CD14-positive monocyte (primary cell): ENCODE measurements at regions not wholly inside any gene's neighbourhood (a gene's known extent, or its start where the extent isn't known, plus 50 kb on each side); places are given as distances from the start of the nearest gene placed in this dataset.

Source experiments
- DNase-seq, 3 donors: peaks; one replicate each; pipeline ENCODE4 v3.0.0-alpha.2; 2011 to 2022
- H2AFZ ChIP-seq: 2 replicates; pipeline ENCODE4 v1.6.0; 2012; ENCODE audit warnings: mild to moderate bottlenecking, low read depth, low read length, inconsistent platforms; ENCODE audit not compliant: insufficient read depth, poor library complexity, severe bottlenecking
- H3K27ac ChIP-seq, 2 donors: 1 replicate in 1 of 2; 2 replicates in 1 of 2; pipeline ENCODE4 v1.5.1; 2012 to 2013; ENCODE audit warnings: low read length in 2 of 2, control low read depth in 1 of 2, inconsistent platforms in 1 of 2, low read depth in 1 of 2, mild to moderate bottlenecking in 1 of 2
- H3K27me3 ChIP-seq, 2 donors: one replicate each; pipeline versions ENCODE4 v1.6.0 to v1.6.1; 2011 to 2013; ENCODE audit warnings: low read length in 2 of 2; ENCODE audit not compliant: control insufficient read depth in 2 of 2, insufficient read depth in 2 of 2
- H3K36me3 ChIP-seq, 2 donors: replicated peaks in 1 of 2; 1 replicate in 1 of 2; 2 replicates in 1 of 2; pipeline versions ENCODE4 v1.5.1 to v1.6.1; 2012 to 2013; ENCODE audit warnings: low read length in 2 of 2, control low read depth in 1 of 2, inconsistent platforms in 1 of 2, mild to moderate bottlenecking in 1 of 2; ENCODE audit not compliant: insufficient read depth in 2 of 2, control insufficient read depth in 1 of 2
- H3K4me1 ChIP-seq, 2 donors: 1 replicate in 1 of 2; 2 replicates in 1 of 2; pipeline versions ENCODE4 v1.5.1 to v1.6.1; 2012 to 2013; ENCODE audit warnings: low read length in 2 of 2, control low read depth in 1 of 2, inconsistent platforms in 1 of 2, mild to moderate bottlenecking in 1 of 2, moderate library complexity in 1 of 2; ENCODE audit not compliant: insufficient read depth in 2 of 2, control insufficient read depth in 1 of 2
- H3K4me2 ChIP-seq: replicated peaks from 2 replicates; pipeline ENCODE3; 2012; ENCODE audit warnings: low read length, moderate library complexity, mild to moderate bottlenecking; ENCODE audit not compliant: poor library complexity, severe bottlenecking; ENCODE audit errors: extremely low read depth
- H3K4me3 ChIP-seq, 3 experiments: fragments of 200-600 bp in 1 of 3; sonication (generic) in 1 of 3; replicated peaks in 1 of 3; 1 replicate in 2 of 3; 2 replicates in 1 of 3; pipeline ENCODE4 v1.5.1; 2011 to 2013; ENCODE audit warnings: low read length in 3 of 3, mild to moderate bottlenecking in 3 of 3, control low read depth in 2 of 3, low read depth in 2 of 3, inconsistent platforms in 1 of 3, moderate library complexity in 1 of 3
- H3K79me2 ChIP-seq: 2 replicates; pipeline ENCODE4 v1.6.0; 2012; ENCODE audit warnings: mild to moderate bottlenecking, control low read depth, inconsistent platforms, low read length, moderate library complexity; ENCODE audit not compliant: insufficient read depth
- H3K9ac ChIP-seq: 2 replicates; pipeline ENCODE4 v1.6.0; 2017; ENCODE audit warnings: low read length, mild to moderate bottlenecking; ENCODE audit not compliant: insufficient read depth, poor library complexity, severe bottlenecking
- H3K9me3 ChIP-seq, 2 donors: replicated peaks in 1 of 2; 1 replicate in 1 of 2; 2 replicates in 1 of 2; pipeline versions ENCODE4 v1.5.1 to v1.6.1; 2012 to 2013; ENCODE audit warnings: low read length in 2 of 2, control low read depth in 1 of 2; ENCODE audit not compliant: control insufficient read depth in 1 of 2, insufficient read depth in 1 of 2
- H4K20me1 ChIP-seq: 2 replicates; pipeline ENCODE4 v1.6.0; 2012; ENCODE audit warnings: mild to moderate bottlenecking, low read length, control low read depth, moderate library complexity; ENCODE audit not compliant: insufficient read depth
- H3K27ac Mint-ChIP-seq, 7 donors: one replicate each; pipeline ENCODE4 v1.8.0; 2020; ENCODE audit warnings: mild to moderate bottlenecking in 7 of 7, mixed read lengths in 7 of 7, moderate library complexity in 6 of 7, inconsistent platforms in 2 of 7
- H3K27me3 Mint-ChIP-seq, 3 donors: one replicate each; pipeline ENCODE4 v1.8.0; 2021 to 2022; ENCODE audit warnings: low read depth in 3 of 3, mild to moderate bottlenecking in 3 of 3, mixed read lengths in 3 of 3, moderate library complexity in 3 of 3, inconsistent platforms in 1 of 3
- H3K36me3 Mint-ChIP-seq, 2 donors: one replicate each; pipeline ENCODE4 v1.8.0; 2020; ENCODE audit warnings: mixed read lengths in 2 of 2, inconsistent platforms in 1 of 2, mild to moderate bottlenecking in 1 of 2
- H3K4me1 Mint-ChIP-seq: one replicate; pipeline ENCODE4 v1.8.0; 2020; ENCODE audit warnings: mild to moderate bottlenecking, mixed read lengths
- H3K4me3 Mint-ChIP-seq, 2 donors: one replicate each; pipeline ENCODE4 v1.8.0; 2020; ENCODE audit warnings: mild to moderate bottlenecking in 2 of 2, mixed read lengths in 2 of 2, moderate library complexity in 1 of 2
- H3K9me3 Mint-ChIP-seq, 7 donors: one replicate each; pipeline ENCODE4 v1.8.0; 2020 to 2022; ENCODE audit warnings: mixed read lengths in 7 of 7, mild to moderate bottlenecking in 6 of 7, moderate library complexity in 6 of 7, inconsistent platforms in 2 of 7
- WGBS: methylation state at CpG from one replicate; pipeline ENCODE4 v1.1.5; 2013; ENCODE audit warnings: missing lambda C conversion rate; ENCODE audit not compliant: insufficient coverage; 5-methylcytosine and 5-hydroxymethylcytosine counted together
- intact Hi-C, 2 donors: fragments of 100-400 bp; cut with micrococcal nuclease; formaldehyde crosslinking; loops; one replicate each; pipeline versions ENCODE4 v1.15.0 to v1.15.1; 2023
- TF ChIP-seq, protein P1 (sequence below): fragments of 200-600 bp; IDR thresholded peaks from one replicate; pipeline ENCODE4 v1.8.0; 2022; ENCODE audit warnings: antibody characterized with exemption, mild to moderate bottlenecking

DNA sequence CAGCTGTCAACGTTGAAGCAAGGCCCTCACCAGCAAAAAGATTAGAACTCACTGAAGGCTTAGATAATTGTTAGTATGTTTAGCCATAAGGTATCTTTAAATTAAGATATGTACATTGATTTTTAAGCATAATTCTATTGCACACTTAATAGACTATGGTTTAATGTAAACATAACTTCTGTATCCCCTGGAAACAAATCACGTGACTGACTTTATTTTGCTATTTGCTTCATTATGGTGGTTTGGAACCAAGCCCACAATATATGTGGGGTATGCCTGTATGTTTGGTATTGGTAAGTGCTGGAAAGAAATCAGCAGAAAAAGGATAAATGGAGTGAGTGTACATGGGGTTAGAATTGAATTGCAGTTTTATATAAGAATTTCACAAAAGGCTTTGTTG, 111.9 kb downstream of the NMUR2 start:
- TF ChIP-seq, protein P1, sequence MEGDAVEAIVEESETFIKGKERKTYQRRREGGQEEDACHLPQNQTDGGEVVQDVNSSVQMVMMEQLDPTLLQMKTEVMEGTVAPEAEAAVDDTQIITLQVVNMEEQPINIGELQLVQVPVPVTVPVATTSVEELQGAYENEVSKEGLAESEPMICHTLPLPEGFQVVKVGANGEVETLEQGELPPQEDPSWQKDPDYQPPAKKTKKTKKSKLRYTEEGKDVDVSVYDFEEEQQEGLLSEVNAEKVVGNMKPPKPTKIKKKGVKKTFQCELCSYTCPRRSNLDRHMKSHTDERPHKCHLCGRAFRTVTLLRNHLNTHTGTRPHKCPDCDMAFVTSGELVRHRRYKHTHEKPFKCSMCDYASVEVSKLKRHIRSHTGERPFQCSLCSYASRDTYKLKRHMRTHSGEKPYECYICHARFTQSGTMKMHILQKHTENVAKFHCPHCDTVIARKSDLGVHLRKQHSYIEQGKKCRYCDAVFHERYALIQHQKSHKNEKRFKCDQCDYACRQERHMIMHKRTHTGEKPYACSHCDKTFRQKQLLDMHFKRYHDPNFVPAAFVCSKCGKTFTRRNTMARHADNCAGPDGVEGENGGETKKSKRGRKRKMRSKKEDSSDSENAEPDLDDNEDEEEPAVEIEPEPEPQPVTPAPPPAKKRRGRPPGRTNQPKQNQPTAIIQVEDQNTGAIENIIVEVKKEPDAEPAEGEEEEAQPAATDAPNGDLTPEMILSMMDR, result no peak
- Mint-ChIP-seq H3K27me3 (peaks cover 0 to 1% (median 0%) of the 10 kb centered on the region in 3 donors), H3K9me3 (peaks cover 0 to 6% (median 2%) of the 10 kb centered on the region in 7 donors), H3K4me1 (no peaks in the 10 kb centered on the region), H3K36me3 (no peaks in the 10 kb centered on the region), H3K27ac (no peak overlapping the region), H3K4me3 (no peak overlapping the region)
- no peaks in the 10 kb centered on the region for H3K27me3 ChIP-seq
- no peaks in the 10 kb centered on the region for H3K36me3 ChIP-seq
- WGBS, result no CpG with 5 or more reads among the region's 2 CpGs
- peaks cover 0 to 5% of the 10 kb centered on the region in 2 donors for H3K9me3 ChIP-seq
- H3K79me2 ChIP-seq, result no peaks in the 10 kb centered on the region
- no peak overlapping the region for H2AFZ ChIP-seq
- intact Hi-C loops, result no loop called here
- no peaks in the 10 kb centered on the region for H3K4me1 ChIP-seq
- H4K20me1 ChIP-seq, result no peaks in the 10 kb centered on the region
- no peak overlapping the region for H3K4me3 ChIP-seq
- H3K9ac ChIP-seq, result no peak overlapping the region
- H3K27ac ChIP-seq, result no peak overlapping the region
- no peak overlapping the region for H3K4me2 ChIP-seq
- no peak for DNase-seq

DNA sequence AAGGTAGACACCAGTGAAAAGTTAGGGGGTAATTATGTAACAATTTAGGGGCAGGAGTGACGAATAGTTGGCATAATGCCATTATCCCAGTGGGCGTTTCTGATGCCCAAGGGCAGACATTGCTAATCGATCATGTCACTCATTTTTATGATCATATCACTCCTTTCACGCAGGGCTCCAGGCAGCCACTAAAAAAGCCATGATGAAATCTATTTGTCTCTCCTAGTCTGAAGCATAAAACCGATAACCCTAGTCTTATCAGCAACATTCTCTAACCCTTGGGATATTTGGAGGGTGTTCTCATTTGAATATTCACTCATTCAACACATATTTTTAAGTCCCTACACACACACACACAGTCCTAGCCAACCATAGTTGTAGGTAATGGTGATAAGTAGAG, 114.9 kb downstream of the NMUR2 start:
- H3K36me3 Mint-ChIP-seq, result no peaks in the 10 kb centered on the region
- TF ChIP-seq, protein P1, result no peak
- Histone ChIP-seq H3K9me3 (no peaks in the 10 kb centered on the region), H3K36me3 (no peaks in the 10 kb centered on the region), H4K20me1 (no peaks in the 10 kb centered on the region), H3K4me2 (no peak overlapping the region), H3K79me2 (no peaks in the 10 kb centered on the region), H3K27me3 (no peaks in the 10 kb centered on the region), H3K27ac (no peak overlapping the region), H3K4me3 (no peak overlapping the region), H2AFZ (no peak overlapping the region), H3K9ac (no peak overlapping the region), H3K4me1 (no peaks in the 10 kb centered on the region)
- no peak overlapping the region for H3K27ac Mint-ChIP-seq
- H3K4me1 Mint-ChIP-seq, result no peaks in the 10 kb centered on the region
- peaks cover 0 to 4% (median 2%) of the 10 kb centered on the region in 7 donors for H3K9me3 Mint-ChIP-seq
- peaks cover 0 to 2% (median 0%) of the 10 kb centered on the region in 3 donors for H3K27me3 Mint-ChIP-seq
- 83% methylated on average over 2 of the region's 5 CpGs for WGBS
- no peak overlapping the region for H3K4me3 Mint-ChIP-seq
- DNase-seq, result no peak
- intact Hi-C loops, result no loop called here
